ENCODE measurements at regions not wholly inside any gene's neighbourhood (a gene's known extent, or its start where the extent isn't known, plus 50 kb on each side); places are given as distances from the start of the nearest gene placed in this dataset.

- TF ChIP-seq, protein P1, sequence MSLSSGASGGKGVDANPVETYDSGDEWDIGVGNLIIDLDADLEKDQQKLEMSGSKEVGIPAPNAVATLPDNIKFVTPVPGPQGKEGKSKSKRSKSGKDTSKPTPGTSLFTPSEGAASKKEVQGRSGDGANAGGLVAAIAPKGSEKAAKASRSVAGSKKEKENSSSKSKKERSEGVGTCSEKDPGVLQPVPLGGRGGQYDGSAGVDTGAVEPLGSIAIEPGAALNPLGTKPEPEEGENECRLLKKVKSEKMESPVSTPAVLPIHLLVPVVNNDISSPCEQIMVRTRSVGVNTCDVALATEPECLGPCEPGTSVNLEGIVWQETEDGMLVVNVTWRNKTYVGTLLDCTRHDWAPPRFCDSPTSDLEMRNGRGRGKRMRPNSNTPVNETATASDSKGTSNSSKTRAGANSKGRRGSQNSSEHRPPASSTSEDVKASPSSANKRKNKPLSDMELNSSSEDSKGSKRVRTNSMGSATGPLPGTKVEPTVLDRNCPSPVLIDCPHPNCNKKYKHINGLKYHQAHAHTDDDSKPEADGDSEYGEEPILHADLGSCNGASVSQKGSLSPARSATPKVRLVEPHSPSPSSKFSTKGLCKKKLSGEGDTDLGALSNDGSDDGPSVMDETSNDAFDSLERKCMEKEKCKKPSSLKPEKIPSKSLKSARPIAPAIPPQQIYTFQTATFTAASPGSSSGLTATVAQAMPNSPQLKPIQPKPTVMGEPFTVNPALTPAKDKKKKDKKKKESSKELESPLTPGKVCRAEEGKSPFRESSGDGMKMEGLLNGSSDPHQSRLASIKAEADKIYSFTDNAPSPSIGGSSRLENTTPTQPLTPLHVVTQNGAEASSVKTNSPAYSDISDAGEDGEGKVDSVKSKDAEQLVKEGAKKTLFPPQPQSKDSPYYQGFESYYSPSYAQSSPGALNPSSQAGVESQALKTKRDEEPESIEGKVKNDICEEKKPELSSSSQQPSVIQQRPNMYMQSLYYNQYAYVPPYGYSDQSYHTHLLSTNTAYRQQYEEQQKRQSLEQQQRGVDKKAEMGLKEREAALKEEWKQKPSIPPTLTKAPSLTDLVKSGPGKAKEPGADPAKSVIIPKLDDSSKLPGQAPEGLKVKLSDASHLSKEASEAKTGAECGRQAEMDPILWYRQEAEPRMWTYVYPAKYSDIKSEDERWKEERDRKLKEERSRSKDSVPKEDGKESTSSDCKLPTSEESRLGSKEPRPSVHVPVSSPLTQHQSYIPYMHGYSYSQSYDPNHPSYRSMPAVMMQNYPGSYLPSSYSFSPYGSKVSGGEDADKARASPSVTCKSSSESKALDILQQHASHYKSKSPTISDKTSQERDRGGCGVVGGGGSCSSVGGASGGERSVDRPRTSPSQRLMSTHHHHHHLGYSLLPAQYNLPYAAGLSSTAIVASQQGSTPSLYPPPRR (CRISPR knock-in tag; IDR thresholded peaks at IDR 0.05; ENCODE audit: borderline replicate concordance) = peak; percentile 70; the same call in 1 of the 2 replicates
- TF ChIP-seq REL (CRISPR knock-in tag; conservative IDR thresholded peaks at IDR 0.05) = no peak
- TF ChIP-seq ZFP36L1 (CRISPR knock-in tag; IDR thresholded peaks at IDR 0.05) = no peak
- no peak for TF ChIP-seq HNF4G (IDR thresholded peaks at IDR 0.05; ENCODE audit: borderline replicate concordance, low read depth, low read length)
- no peak for TF ChIP-seq HNF4G (CRISPR knock-in tag; IDR thresholded peaks at IDR 0.05; ENCODE audit: borderline replicate concordance, low read depth)
- no peak for TF ChIP-seq RBM39 (IDR thresholded peaks at IDR 0.05; ENCODE audit: low read depth, low read length, poor library complexity, severe bottlenecking)
- no peak for TF ChIP-seq ZNF589 (CRISPR knock-in tag; conservative IDR thresholded peaks at IDR 0.05)
- TF ChIP-seq RORA (CRISPR knock-in tag; IDR thresholded peaks at IDR 0.05) = no peak
- TF ChIP-seq ZNF614 (CRISPR knock-in tag; IDR thresholded peaks at IDR 0.05; ENCODE audit: borderline replicate concordance) = peak; percentile 66; the same call in 1 of the 2 replicates
- TF ChIP-seq, protein P2, sequence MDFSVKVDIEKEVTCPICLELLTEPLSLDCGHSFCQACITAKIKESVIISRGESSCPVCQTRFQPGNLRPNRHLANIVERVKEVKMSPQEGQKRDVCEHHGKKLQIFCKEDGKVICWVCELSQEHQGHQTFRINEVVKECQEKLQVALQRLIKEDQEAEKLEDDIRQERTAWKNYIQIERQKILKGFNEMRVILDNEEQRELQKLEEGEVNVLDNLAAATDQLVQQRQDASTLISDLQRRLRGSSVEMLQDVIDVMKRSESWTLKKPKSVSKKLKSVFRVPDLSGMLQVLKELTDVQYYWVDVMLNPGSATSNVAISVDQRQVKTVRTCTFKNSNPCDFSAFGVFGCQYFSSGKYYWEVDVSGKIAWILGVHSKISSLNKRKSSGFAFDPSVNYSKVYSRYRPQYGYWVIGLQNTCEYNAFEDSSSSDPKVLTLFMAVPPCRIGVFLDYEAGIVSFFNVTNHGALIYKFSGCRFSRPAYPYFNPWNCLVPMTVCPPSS (IDR thresholded peaks at IDR 0.05) = no peak
- TF ChIP-seq TCF7L2 (IDR thresholded peaks at IDR 0.05; ENCODE audit: low read depth, low read length) = no peak
- TF ChIP-seq GMEB1 (CRISPR knock-in tag; IDR thresholded peaks at IDR 0.05; ENCODE audit: borderline replicate concordance) = peak; percentile 37; the same call in 1 of the 2 replicates
- TF ChIP-seq ZXDC (CRISPR knock-in tag; IDR thresholded peaks at IDR 0.05) = no peak
- peak; percentile 74 for TF ChIP-seq BCL6 (CRISPR knock-in tag; IDR thresholded peaks at IDR 0.05)
- peak; percentile 90 for TF ChIP-seq MTA1 (CRISPR knock-in tag; IDR thresholded peaks at IDR 0.05; ENCODE audit: borderline replicate concordance)
- TF ChIP-seq KDM4B (CRISPR knock-in tag; IDR thresholded peaks at IDR 0.05) = no peak
Observed at GRCh38 chr15:92831655-92832328, 68.3 kb upstream of the CHD2 start (continued).
